ENCODE measurements at regions not wholly inside any gene's neighbourhood (a gene's known extent, or its start where the extent isn't known, plus 50 kb on each side); places are given as distances from the start of the nearest gene placed in this dataset.

GRCh38 chr15:69729167-69729748 lies 276.6 kb downstream of the RPLP1 start:
- H3K9me3 ChIP-seq = no peaks in the 10 kb centered on the region
- intact Hi-C loops (cut with DNase I) = no loop called here
- no peak overlapping the region for H3K4me3 ChIP-seq
- H3K27me3 ChIP-seq = no peaks in the 10 kb centered on the region
- H3K27ac ChIP-seq = no peak overlapping the region
- WGBS, 3 donors = 52 to 59% (median 53%) methylated on average over 9 of the region's 9 CpGs
- peak; percentile 16 to 47 (median 30) for DNase-seq
- H3K4me1 ChIP-seq (ENCODE audit: insufficient read depth) = no peaks in the 10 kb centered on the region
- H3K36me3 ChIP-seq = no peaks in the 10 kb centered on the region
- TF ChIP-seq EP300 (IDR thresholded peaks at IDR 0.05) = no peak
- peak in 1 of 3 donors; percentile 48 for TF ChIP-seq CTCF (IDR thresholded peaks at IDR 0.05)
- no peak for TF ChIP-seq POLR2A (IDR thresholded peaks at IDR 0.05)

DNA sequence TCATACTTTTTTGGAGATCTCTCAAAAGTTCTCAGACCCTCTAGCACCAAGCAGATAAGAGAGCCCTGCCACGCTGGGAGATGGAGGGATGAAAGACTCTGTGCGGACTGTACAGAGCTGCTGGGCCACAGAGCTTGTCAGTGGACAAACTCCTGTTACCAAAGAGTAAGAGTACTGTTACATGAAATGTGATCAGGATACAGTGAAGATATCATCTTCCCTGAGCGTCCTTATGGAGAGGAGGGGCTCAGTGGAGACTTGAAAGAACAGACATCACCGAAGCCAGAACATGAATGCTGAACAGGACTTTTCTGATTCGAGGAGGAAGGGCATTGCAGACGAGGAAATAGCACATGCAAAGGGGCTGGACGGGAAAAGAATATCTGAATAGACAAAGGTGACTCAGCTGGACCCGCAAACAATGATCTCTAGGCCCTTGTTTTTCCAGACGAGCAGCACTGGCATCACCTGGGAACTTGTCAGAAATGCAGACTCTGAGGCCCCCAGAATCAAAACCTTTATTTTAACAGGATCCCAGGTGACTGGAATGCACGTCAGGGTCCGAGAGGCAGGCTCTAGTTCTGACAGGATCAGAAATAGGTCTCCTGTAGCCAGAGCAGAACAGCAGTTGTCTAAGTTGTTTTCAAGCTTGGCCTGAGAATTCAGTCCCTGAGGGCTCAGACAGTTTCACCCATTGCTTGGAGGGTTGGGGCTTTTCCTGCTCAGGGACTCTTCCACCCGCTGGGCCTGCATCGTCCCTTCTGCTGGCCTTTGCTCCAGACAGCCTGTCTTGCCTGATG lies 277.9 kb downstream of the RPLP1 start:
- no peak for DNase-seq

DNA sequence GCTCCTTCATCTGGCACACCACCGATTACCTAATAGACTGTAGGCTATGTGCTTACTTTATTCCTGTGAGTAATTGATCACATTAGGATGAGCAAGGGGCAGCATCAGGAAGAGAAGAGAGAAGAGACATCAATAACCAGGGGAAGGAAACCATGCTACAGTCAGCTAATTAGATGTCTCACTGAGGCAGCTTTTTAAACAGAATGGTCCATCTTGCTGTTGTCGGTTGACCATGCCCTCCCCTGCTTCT lies 278.4 kb downstream of the RPLP1 start:
- TF ChIP-seq CTCF (IDR thresholded peaks at IDR 0.05) (no peak), POLR2A (IDR thresholded peaks at IDR 0.05) (no peak), EP300 (IDR thresholded peaks at IDR 0.05) (no peak)
- 90 to 97% (median 90%) methylated on average over 2 of the region's 2 CpGs for WGBS, 3 donors
- Histone ChIP-seq H3K36me3 (no peaks in the 10 kb centered on the region), H3K4me3 (no peak overlapping the region), H3K27ac (no peak overlapping the region), H3K4me1 (ENCODE audit: insufficient read depth) (no peaks in the 10 kb centered on the region), H3K9me3 (no peaks in the 10 kb centered on the region), H3K27me3 (no peaks in the 10 kb centered on the region)
- no peak for DNase-seq
- intact Hi-C loops (cut with DNase I) = no loop called here

More for the DNA sequence above, 277.9 kb downstream of the RPLP1 start:
- Histone ChIP-seq H3K36me3 (no peaks in the 10 kb centered on the region), H3K9me3 (no peaks in the 10 kb centered on the region), H3K27me3 (no peaks in the 10 kb centered on the region), H3K4me1 (ENCODE audit: insufficient read depth) (no peaks in the 10 kb centered on the region), H3K27ac (no peak overlapping the region), H3K4me3 (no peak overlapping the region)
- no peak for TF ChIP-seq POLR2A (IDR thresholded peaks at IDR 0.05)
- no peak for TF ChIP-seq CTCF (IDR thresholded peaks at IDR 0.05)
- TF ChIP-seq EP300 (IDR thresholded peaks at IDR 0.05) = no peak
- WGBS, 3 donors = 84 to 86% (median 86%) methylated on average over 13 of the region's 13 CpGs
- intact Hi-C loops (cut with DNase I) = no loop called here

- no peaks in the 10 kb centered on the region for H3K9me3 ChIP-seq
- H3K27ac ChIP-seq = no peak overlapping the region
- intact Hi-C loops (cut with DNase I) = no loop called here
- DNase-seq = no peak
- TF ChIP-seq POLR2A (IDR thresholded peaks at IDR 0.05) (no peak), EP300 (IDR thresholded peaks at IDR 0.05) (no peak), CTCF (IDR thresholded peaks at IDR 0.05) (no peak)
- 86 to 89% (median 87%) methylated on average over 3 of the region's 3 CpGs for WGBS, 3 donors
- no peak overlapping the region for H3K4me3 ChIP-seq
- no peaks in the 10 kb centered on the region for H3K36me3 ChIP-seq
- no peaks in the 10 kb centered on the region for H3K4me1 ChIP-seq (ENCODE audit: insufficient read depth)
- no peaks in the 10 kb centered on the region for H3K27me3 ChIP-seq
Observed at GRCh38 chr15:69731581-69731980, 279.0 kb downstream of the RPLP1 start.
